ENCODE measurements at regions not wholly inside any gene's neighbourhood (a gene's known extent, or its start where the extent isn't known, plus 50 kb on each side); places are given as distances from the start of the nearest gene placed in this dataset.
A peak's percentile ranks its signal among the peaks of the same experiment; 100 is the strongest.

DNA sequence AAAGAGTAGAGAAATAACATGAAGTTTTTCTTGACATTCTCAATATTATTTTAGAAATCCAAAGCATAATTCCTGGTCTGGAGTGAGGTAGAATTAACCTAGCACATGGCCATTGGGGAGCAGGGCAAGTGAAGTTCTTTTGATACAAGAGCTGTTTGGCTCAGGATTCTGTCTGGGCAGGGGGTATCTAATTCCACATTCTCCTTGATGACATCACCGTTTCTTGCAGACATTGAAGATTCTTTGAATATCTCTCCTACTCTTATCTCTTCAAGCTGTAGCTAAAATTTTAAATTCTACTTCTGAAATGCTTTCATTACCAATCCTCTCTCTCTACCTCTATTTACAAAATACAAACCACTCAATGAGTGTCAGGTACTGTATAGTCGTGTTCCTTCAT, 138.2 kb upstream of the TENM4 start:
- WGBS, 2 donors: 65 to 74% methylated on average over 2 of the region's 2 CpGs
- no peak for TF ChIP-seq EP300 (IDR thresholded peaks at IDR 0.05)
- H3K27ac ChIP-seq: no peak overlapping the region
- H3K9me3 ChIP-seq: no peaks in the 10 kb centered on the region
- no peak for ATAC-seq (ENCODE audit: low FRiP score in 2 of 2)
- DNase-seq: no peak
- no peak overlapping the region for H3K4me3 ChIP-seq
- no peaks in the 10 kb centered on the region for H3K36me3 ChIP-seq
- no peaks in the 10 kb centered on the region for H3K27me3 ChIP-seq
- no peaks in the 10 kb centered on the region for H3K4me1 ChIP-seq

- no peaks in the 10 kb centered on the region for H3K4me1 ChIP-seq
- TF ChIP-seq POLR2A (IDR thresholded peaks at IDR 0.05) (no peak), POLR2AphosphoS5 (IDR thresholded peaks at IDR 0.05) (no peak), EP300 (IDR thresholded peaks at IDR 0.05) (no peak)
- TF ChIP-seq, protein P1, sequence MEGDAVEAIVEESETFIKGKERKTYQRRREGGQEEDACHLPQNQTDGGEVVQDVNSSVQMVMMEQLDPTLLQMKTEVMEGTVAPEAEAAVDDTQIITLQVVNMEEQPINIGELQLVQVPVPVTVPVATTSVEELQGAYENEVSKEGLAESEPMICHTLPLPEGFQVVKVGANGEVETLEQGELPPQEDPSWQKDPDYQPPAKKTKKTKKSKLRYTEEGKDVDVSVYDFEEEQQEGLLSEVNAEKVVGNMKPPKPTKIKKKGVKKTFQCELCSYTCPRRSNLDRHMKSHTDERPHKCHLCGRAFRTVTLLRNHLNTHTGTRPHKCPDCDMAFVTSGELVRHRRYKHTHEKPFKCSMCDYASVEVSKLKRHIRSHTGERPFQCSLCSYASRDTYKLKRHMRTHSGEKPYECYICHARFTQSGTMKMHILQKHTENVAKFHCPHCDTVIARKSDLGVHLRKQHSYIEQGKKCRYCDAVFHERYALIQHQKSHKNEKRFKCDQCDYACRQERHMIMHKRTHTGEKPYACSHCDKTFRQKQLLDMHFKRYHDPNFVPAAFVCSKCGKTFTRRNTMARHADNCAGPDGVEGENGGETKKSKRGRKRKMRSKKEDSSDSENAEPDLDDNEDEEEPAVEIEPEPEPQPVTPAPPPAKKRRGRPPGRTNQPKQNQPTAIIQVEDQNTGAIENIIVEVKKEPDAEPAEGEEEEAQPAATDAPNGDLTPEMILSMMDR (IDR thresholded peaks at IDR 0.05): no peak
- no peaks in the 10 kb centered on the region for H3K27me3 ChIP-seq
- H3K36me3 ChIP-seq: no peaks in the 10 kb centered on the region
- no peak overlapping the region for H3K27ac ChIP-seq
- no peak overlapping the region for H3K4me3 ChIP-seq
- no peaks in the 10 kb centered on the region for H3K9me3 ChIP-seq
- ATAC-seq (ENCODE audit: low FRiP score in 2 of 2) (no peak), DNase-seq (no peak)
- WGBS, 2 donors: 58 to 73% methylated on average over 5 of the region's 5 CpGs
These were observed 137.3 kb upstream of the TENM4 start for GRCh38 chr11:79578116-79578515.

GRCh38 chr11:79575701-79576100, 134.9 kb upstream of the TENM4 start:
- TF ChIP-seq, protein P1 (IDR thresholded peaks at IDR 0.05): no peak
- Histone ChIP-seq H3K27me3 (no peaks in the 10 kb centered on the region), H3K27ac (no peak overlapping the region), H3K4me3 (no peak overlapping the region), H3K9me3 (no peaks in the 10 kb centered on the region), H3K4me1 (no peaks in the 10 kb centered on the region), H3K36me3 (no peaks in the 10 kb centered on the region)
- no peak for ATAC-seq (ENCODE audit: low FRiP score in 2 of 2)
- WGBS, 2 donors: 65 to 70% methylated on average over 1 of the region's 1 CpG
- no peak for DNase-seq

DNA sequence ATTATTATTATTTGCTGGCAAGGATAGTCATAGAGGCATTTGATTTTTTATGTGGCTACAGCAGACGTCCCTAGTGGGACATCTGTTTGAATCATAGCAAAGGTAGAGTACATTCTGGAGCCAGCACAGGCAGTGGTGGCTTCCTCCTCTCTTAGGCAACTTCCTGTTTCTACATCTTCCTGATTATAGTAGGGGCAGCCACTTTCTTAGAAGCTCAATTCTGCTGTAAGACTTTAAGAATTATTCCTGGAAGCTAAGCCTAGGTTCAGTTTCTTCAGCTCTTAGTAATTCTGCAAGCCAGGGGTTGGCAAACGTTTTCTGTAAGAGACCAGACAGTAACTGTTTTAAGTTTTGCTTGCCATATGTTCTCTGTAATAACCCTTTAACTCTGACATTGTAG, 129.3 kb upstream of the TENM4 start:
- ATAC-seq (ENCODE audit: low FRiP score in 2 of 2) (no peak), DNase-seq (no peak)
- Histone ChIP-seq H3K4me3 (no peak overlapping the region), H3K9me3 (peaks cover 0 to 5% (median 0%) of the 10 kb centered on the region in 4 donors), H3K27ac (no peak overlapping the region), H3K36me3 (no peaks in the 10 kb centered on the region), H3K27me3 (no peaks in the 10 kb centered on the region), H3K4me1 (peaks cover 0 to 4% (median 0%) of the 10 kb centered on the region in 4 donors)
- TF ChIP-seq POLR2AphosphoS5 (IDR thresholded peaks at IDR 0.05): no peak
- TF ChIP-seq, protein P1 (IDR thresholded peaks at IDR 0.05): no peak
- no peak for TF ChIP-seq POLR2A (IDR thresholded peaks at IDR 0.05)
- no peak for TF ChIP-seq EP300 (IDR thresholded peaks at IDR 0.05)
- WGBS, 2 donors: 41 to 43% methylated on average over 2 of the region's 2 CpGs

GRCh38 chr11:79564288-79564925, 123.6 kb upstream of the TENM4 start:
- 48 to 75% methylated on average over 5 of the region's 5 CpGs for WGBS, 2 donors
- DNase-seq: peak; percentile 33 to 87
- H3K4me3 ChIP-seq: no peak overlapping the region
- H3K27ac ChIP-seq: no peak overlapping the region
- H3K36me3 ChIP-seq: no peaks in the 10 kb centered on the region
- TF ChIP-seq POLR2A (IDR thresholded peaks at IDR 0.05): peak in 1 of 4 donors; percentile 14
- TF ChIP-seq, protein P1 (IDR thresholded peaks at IDR 0.05): no peak
- peak in 2 of 4 donors; percentile 34 to 64 for TF ChIP-seq EP300 (IDR thresholded peaks at IDR 0.05)
- peak; percentile 13 to 67 for TF ChIP-seq POLR2AphosphoS5 (IDR thresholded peaks at IDR 0.05)
- H3K4me1 ChIP-seq: peaks cover 0 to 8% (median 0%) of the 10 kb centered on the region in 4 donors
- H3K9me3 ChIP-seq: peaks cover 0 to 2% (median 0%) of the 10 kb centered on the region in 4 donors
- H3K27me3 ChIP-seq: no peaks in the 10 kb centered on the region
- peak; percentile 63 to 94 for ATAC-seq (ENCODE audit: low FRiP score in 2 of 2)
